ENCODE measurements at regions not wholly inside any gene's neighbourhood (a gene's known extent, or its start where the extent isn't known, plus 50 kb on each side); places are given as distances from the start of the nearest gene placed in this dataset.

GRCh38 chr1:30023339-30024022 lies 699.9 kb downstream of the MATN1 start:
- TF ChIP-seq, protein P1, sequence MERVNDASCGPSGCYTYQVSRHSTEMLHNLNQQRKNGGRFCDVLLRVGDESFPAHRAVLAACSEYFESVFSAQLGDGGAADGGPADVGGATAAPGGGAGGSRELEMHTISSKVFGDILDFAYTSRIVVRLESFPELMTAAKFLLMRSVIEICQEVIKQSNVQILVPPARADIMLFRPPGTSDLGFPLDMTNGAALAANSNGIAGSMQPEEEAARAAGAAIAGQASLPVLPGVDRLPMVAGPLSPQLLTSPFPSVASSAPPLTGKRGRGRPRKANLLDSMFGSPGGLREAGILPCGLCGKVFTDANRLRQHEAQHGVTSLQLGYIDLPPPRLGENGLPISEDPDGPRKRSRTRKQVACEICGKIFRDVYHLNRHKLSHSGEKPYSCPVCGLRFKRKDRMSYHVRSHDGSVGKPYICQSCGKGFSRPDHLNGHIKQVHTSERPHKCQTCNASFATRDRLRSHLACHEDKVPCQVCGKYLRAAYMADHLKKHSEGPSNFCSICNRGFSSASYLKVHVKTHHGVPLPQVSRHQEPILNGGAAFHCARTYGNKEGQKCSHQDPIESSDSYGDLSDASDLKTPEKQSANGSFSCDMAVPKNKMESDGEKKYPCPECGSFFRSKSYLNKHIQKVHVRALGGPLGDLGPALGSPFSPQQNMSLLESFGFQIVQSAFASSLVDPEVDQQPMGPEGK (CRISPR knock-in tag; IDR thresholded peaks at IDR 0.05; ENCODE audit: borderline replicate concordance), result no peak
- ATAC-seq, result no peak

DNA sequence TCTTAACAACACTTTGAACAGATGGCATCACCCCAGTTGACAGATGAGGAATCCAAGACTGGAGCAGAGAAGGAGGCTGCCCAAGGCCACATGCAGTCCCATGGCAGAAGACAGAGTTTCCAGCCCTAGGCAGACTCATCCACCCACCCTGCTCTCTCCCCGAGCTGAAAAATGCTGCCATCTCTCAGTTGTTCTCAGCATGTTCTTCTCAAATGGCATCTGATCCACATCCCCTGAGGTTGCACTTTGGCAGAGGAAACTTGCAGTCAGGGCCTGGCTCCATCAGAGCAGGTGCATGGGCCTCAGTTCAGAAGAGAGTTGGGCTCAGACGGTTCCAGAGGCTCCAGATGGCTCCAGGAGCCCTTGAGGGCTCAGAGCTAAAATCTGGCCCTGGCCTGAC lies 709.4 kb downstream of the MATN1 start:
- no peak for ATAC-seq
- TF ChIP-seq ISL1 (CRISPR knock-in tag; IDR thresholded peaks at IDR 0.05), result no peak
- no peak for TF ChIP-seq TOX (CRISPR knock-in tag; IDR thresholded peaks at IDR 0.05; ENCODE audit: borderline replicate concordance)
- no peak for TF ChIP-seq ZNF8 (CRISPR knock-in tag; IDR thresholded peaks at IDR 0.05)
- no peak for TF ChIP-seq CREB5 (CRISPR knock-in tag; IDR thresholded peaks at IDR 0.05; ENCODE audit: low read depth)

- TF ChIP-seq ISL1 (CRISPR knock-in tag; IDR thresholded peaks at IDR 0.05) (no peak), PPARA (CRISPR knock-in tag; IDR thresholded peaks at IDR 0.05; ENCODE audit: borderline replicate concordance) (no peak), ZFP3 (CRISPR knock-in tag; IDR thresholded peaks at IDR 0.05) (no peak), ZC3H10 (CRISPR knock-in tag; IDR thresholded peaks at IDR 0.05) (no peak), POU6F1 (CRISPR knock-in tag; IDR thresholded peaks at IDR 0.05; ENCODE audit: borderline replicate concordance, low read depth) (no peak), TCF4 (CRISPR knock-in tag; IDR thresholded peaks at IDR 0.05; ENCODE audit: borderline replicate concordance) (no peak), CSRNP3 (CRISPR knock-in tag; IDR thresholded peaks at IDR 0.05) (no peak), ZNF565 (CRISPR knock-in tag; conservative IDR thresholded peaks at IDR 0.05; ENCODE audit: low read depth) (no peak), GLIS3 (CRISPR knock-in tag; IDR thresholded peaks at IDR 0.05) (no peak), ESRRG (CRISPR knock-in tag; IDR thresholded peaks at IDR 0.05) (no peak), SNAI2 (CRISPR knock-in tag; IDR thresholded peaks at IDR 0.05) (no peak), ARNTL (CRISPR knock-in tag; IDR thresholded peaks at IDR 0.05; ENCODE audit: borderline replicate concordance, low read depth) (no peak), TOX (CRISPR knock-in tag; IDR thresholded peaks at IDR 0.05; ENCODE audit: borderline replicate concordance) (no peak)
- TF ChIP-seq, protein P1 (CRISPR knock-in tag; IDR thresholded peaks at IDR 0.05; ENCODE audit: borderline replicate concordance), result no peak
- ATAC-seq, result no peak
Measured at GRCh38 chr1:30012455-30013440, 710.6 kb downstream of the MATN1 start.

DNA sequence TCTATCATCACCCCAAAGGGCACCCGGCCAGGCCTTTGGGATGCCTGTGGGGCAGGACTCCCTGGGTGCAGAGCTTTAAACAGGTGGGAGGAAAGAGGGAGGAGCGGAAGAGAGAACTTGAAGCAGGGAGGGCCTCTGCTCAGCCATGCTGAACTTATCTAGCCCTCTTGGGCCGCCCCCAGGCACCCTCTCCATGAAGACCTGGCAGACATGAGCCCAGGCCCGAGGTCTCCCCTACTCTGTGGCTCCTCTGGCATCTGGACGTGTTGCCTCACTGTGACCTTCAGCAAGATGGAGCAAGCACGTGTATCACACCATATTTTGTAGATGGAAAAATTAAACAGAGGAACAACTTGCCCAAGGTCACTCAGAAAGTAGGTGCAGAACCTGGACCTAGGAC lies 711.4 kb downstream of the MATN1 start:
- ATAC-seq, result no peak
- TF ChIP-seq, protein P1 (CRISPR knock-in tag; IDR thresholded peaks at IDR 0.05; ENCODE audit: borderline replicate concordance), result no peak
- TF ChIP-seq CSDC2 (CRISPR knock-in tag; IDR thresholded peaks at IDR 0.05) (no peak), TOX (CRISPR knock-in tag; IDR thresholded peaks at IDR 0.05; ENCODE audit: borderline replicate concordance) (no peak), ZFP30 (CRISPR knock-in tag; IDR thresholded peaks at IDR 0.05) (no peak), CREB5 (CRISPR knock-in tag; IDR thresholded peaks at IDR 0.05; ENCODE audit: low read depth) (no peak), ZNF8 (CRISPR knock-in tag; IDR thresholded peaks at IDR 0.05) (no peak), PPARA (CRISPR knock-in tag; IDR thresholded peaks at IDR 0.05; ENCODE audit: borderline replicate concordance) (no peak), POU6F1 (CRISPR knock-in tag; IDR thresholded peaks at IDR 0.05; ENCODE audit: borderline replicate concordance, low read depth) (no peak), GLIS3 (CRISPR knock-in tag; IDR thresholded peaks at IDR 0.05) (no peak), RARB (CRISPR knock-in tag; IDR thresholded peaks at IDR 0.05) (no peak), ZNF70 (CRISPR knock-in tag; IDR thresholded peaks at IDR 0.05) (no peak)
